SK-MEL-5 (cell line): ENCODE measurements at regions not wholly inside any gene's neighbourhood (a gene's known extent, or its start where the extent isn't known, plus 50 kb on each side); places are given as distances from the start of the nearest gene placed in this dataset.

Experiments
- DNase-seq: peaks from one replicate; pipeline ENCODE4 v3.0.0-alpha.2; 2016; ENCODE audit warnings: low read depth, low spot score
- in situ Hi-C: cut with HindIII; loops from 2 replicates; pipeline ENCODE4 v1.10.0; 2016; ENCODE audit warnings: low sequenced_read_pairs, high pct_unique_total_duplicates, low pct_unique_long_range_greater_than_20kb

DNA sequence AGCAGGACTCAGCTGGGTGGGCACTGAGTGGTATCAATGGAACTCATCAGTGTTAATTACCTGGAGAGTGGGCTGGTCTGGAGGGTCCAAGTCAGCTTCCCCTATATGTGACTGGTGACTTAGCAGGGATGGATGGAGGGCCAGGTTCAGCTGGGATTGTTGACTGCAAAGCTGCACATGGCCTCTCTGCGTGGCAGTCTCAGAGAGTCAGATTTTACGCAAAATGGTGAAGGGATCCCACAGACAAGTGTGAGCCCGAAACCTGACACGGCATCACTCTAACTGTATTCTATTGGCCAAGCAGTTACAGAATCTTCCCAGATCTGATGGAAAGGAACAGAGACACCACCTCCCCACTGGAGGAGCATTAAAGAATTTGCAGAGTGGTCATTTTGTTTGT, 716.0 kb upstream of the TBX3 start:
- in situ Hi-C loops, result no loop called here
- no peak for DNase-seq

DNA sequence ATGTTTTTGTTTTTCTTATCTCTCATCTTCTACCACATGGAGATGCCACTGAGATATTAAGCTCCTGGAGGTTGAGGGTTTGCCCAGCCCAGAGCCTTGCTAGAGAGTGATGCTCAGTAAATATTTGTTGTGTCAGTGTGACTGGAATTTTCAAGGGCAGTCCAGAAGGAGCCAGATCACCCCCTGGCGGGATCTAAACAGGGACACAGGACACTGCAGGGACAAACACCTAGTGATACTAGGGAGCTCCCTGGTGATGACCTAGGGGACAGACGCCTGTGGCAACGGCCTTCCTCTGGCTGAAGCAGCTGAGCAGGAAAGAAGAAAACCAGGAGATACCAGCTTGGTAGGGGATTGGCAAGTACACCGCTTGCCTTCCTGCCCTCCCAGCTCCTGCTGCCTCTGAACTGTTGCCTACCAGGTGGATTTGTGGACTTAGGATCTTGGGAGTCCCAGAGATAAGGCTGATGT, 714.4 kb upstream of the TBX3 start:
- in situ Hi-C loops, result no loop called here
- no peak for DNase-seq

DNA sequence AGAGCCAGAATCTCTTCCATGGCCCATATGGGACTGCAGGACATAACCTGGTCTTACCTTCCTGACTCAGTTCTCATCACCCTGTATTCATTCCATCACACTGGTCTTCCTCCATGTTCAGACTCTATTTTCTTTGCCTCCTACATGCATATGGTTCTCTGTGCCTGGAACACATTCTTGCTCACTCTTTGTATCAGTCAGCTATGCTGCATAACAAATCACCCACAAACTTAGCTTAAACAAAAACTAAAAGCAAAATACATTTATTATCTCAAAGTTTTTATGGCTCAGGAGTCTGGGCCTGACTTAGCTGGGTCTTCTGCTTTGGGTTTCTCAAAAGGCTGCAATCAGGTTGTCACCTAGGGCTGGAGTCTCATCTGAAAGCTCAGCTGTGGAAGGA, 712.6 kb upstream of the TBX3 start:
- no peak for DNase-seq
- in situ Hi-C loops, result no loop called here

DNA sequence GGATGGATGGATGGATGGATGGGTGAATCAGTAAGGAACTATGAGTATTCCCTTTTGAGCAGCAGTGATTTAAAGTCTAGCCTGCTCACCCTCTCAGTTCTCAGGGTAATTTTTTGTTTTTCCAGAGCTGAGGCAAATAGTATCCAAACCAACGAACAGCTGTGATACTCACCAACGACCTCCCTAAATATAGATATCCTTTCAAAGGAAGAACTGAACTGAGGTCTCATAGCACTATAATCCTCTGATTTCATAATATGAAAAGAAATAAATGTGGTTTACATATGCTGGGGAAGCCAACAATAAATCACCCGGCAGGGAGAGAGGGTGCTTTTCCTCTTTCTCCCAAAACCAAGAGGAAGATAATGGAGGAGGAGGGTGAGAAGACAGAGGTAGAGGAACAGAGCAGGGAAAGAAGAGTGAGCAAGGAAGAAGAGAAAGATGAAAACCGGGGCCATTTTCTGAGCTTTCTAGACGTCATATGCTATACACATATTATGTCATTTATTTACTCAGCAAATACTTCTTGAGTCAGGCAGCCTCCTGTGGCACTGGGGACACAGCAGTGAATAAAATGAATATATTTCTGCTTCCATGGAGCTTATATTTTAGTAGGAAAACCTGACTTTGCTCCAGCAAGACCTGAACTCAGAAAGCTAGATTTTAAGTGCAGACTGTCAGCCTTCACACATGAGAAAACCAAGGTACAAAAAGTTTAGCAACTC, 710.7 kb upstream of the TBX3 start:
- DNase-seq, result no peak
- in situ Hi-C loops, result no loop called here

DNA sequence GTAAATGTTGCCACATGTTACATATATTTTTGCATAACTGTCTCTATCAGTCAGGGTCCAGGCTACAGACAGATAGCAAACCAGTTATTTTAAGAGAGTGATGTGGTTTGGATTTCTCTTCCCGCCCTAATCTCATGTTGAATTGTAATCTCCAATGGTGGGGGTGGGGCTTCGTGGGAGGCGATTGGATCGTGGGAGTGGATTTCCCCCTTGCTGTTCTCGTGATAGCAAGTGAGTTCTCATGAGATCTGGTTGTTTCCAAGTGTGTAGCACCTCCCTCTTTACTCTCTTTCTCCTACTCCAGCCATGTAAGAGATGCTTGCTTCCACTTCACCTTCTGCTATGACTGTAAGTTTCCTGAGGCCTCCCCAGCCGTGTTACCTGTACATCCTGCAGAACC, 704.2 kb upstream of the TBX3 start:
- no peak for DNase-seq
- in situ Hi-C loops, result no loop called here

DNA sequence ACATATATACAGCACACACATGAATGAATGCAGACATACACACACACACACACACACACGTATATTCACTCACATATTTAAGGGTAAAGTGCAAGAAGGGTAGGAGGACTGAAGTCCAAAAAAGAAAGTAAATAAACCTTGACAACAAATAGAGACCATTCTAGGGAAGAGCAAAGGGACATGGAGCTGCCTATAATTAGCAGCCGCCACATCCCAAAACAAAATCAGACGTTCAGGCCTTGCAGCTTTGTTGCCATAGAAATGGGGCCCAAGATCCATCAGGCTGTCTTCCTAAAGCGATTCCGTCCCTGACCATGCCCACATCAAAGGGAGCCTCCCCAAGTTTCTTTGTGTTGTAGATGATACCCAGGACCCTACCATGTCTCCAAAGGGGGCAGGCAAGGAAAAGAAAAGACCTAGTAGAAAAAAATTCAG, 703.5 kb upstream of the TBX3 start:
- no peak for DNase-seq
- in situ Hi-C loops, result no loop called here

DNA sequence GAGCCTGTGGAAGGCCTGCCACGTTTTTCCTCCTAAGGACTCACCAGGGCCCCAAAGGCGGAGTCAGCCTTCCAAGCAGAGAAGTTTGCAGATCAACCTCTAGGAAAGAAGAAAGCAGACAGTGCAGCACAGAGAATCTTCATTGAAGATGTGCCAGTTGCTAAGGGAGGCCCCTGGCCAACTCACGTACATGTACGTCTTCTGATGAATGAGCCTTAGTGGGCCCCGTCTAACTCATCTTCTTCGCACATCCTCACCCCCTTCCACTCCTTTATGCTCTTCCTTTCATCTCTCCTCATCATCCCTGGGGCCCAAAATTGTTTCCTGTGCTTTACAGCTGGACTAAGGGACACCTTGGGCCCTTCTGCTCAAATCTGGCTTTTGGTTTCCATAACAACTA, 703.0 kb upstream of the TBX3 start:
- in situ Hi-C loops, result no loop called here
- no peak for DNase-seq

DNA sequence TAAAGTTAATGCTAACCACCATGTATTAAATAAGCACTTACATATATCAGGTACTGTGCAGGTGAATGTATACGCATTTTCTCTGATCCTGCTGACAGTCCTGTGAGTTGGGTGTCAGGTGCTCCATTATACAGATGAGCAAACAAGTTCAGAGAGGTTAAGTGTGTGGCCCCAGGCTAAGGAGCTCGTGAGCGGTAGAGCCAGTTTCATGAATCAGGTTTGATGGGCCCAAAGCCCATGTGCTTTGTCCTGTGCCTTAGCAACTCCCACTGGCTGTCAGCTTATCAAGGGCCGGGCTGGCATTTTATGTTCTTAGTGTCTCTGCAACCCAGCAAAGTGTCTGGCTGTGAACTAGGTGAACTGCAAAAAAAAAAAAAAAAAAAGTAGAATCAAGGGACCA, 701.2 kb upstream of the TBX3 start:
- in situ Hi-C loops, result no loop called here
- DNase-seq, result no peak

DNA sequence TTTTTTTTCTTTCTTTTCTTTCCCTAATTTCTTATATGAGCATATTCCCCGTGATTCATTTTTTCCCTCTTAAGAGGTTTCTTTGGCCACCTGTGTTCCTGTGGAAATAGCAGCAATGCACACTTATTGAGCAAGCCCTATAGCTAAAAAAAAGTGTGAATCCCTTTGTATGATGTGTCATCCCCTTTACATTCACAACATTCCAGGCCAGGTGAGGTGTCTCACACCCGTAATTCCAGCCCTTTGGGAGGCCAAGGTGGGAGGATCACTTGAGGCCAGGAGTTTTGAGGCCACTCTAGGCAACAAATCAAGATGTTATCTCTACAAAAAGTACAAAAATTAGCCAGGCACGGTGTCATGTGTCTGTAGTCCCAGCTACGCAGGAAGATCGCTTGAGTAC, 700.4 kb upstream of the TBX3 start:
- in situ Hi-C loops, result no loop called here
- no peak for DNase-seq

DNA sequence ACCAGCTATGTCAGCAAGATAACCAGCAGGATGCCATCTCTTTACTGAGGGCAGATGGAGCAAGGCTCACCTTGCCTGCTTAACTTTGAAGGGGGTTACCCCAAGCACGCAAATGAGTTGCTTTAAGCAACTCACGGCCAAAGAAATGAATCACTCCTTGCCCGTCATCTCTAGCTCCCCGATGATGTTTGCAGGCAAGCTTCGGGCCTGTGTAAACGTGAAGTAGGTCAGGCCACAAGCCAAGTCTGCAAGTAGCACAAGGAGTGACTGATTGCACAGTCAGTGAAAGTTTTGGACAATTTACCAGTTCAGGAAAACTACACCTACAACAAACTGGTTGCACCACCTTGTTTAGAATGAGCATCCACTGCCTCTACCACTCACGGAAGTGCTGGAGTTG, 699.7 kb upstream of the TBX3 start:
- no peak for DNase-seq
- in situ Hi-C loops, result no loop called here

DNA sequence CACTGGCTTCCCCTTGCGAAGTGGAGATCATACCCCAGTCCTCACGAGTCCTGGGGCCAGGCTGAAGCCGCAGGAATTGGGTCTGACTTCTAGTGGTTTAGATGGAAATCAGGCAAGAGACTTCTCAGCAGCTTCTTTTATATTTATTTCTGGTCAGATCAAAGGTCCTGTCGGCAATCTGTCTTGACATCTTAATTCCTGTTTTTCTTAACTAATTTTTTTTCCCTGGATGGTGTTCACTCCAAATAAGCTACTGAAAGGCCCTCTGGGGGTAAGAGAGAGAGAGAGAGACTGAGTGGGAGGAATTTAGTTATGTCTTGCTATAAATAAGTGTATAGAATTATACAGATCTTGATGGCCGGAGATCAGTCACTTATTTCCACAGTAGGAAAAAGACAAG, 698.7 kb upstream of the TBX3 start:
- DNase-seq, result no peak
- in situ Hi-C loops, result no loop called here

DNA sequence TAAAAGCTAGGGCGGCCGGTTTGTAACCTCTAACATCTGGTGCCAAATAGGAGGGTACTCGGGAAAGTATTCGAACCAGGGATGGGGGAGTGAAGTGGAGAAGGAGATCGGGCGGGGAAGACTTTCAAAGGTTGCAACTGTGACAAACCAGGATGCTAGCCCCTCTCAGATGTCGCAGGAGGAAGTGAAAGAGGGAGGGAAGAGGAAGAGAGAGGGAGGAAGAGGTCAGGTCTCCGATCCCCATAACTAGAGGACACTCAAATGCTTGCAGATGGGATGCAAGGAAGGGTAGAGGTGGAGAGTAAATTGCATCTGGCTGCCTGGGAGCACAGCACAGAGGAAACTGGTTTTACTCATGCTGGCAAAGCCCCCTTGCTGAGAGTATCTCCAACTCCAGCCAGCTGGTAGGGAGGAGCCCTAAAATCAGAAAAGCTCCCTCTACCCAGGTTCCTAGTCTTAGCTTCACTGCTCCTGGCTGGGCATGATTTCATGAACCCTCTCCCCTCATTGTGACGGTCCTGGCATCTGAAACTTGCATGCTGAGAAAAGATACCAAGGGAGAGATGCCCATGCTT, 696.7 kb upstream of the TBX3 start:
- in situ Hi-C loops, result no loop called here
- DNase-seq, result no peak

DNA sequence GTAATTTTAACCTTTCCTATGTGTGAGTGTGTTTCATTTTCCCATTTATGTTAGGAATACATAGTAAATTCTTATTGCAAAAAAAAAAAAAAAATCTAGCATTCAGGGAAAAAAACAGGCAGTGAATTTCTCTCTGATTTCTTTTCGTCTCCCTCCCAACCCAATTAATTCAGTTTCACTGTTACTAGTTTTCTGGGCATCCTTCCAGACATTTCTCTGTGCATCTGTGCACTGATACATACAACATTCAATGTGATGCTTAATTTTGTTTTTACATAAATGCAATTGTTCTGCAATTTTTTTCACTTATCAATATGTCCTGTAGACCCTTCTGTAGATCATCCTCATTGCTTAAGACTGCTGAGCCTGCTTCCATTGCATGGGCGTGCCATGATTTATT, 694.3 kb upstream of the TBX3 start:
- DNase-seq, result no peak
- in situ Hi-C loops, result no loop called here

DNA sequence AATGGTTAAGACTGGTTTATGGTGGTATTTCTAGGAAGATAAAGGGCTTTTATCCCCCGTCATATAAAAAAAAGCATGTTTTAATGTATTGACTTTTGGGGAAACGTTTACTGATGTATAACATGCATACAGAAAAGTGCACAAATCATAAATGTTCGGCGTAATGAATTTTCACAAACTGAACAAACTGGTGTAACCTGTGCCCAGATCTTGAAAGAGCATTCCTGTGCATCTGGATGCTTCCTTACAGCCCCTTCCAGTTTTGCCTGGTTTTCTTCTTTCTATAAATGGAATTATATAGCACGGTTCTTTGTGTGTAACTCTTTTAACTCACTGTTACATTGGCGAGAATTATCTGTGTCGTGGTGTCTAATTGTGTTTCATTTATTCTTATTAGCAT, 693.8 kb upstream of the TBX3 start:
- in situ Hi-C loops, result no loop called here
- DNase-seq, result no peak

DNA sequence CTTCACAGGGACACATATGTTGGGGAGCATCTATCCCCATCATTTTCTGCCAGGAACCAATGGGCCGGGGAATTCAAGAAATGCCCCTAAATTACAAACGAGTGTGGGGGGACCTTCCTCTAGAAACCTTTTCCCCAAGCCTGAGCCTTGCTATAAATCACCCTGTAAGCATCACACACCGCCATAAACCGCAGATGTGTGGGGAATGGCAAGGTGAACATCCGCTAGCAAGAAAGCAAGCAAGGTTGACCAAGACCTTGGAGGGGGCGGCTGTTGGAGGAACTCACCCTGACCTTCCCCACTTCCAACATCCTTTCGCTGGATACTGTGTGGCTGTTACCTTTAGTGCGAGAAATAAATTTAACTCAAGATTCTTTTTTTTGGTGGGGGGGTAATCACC, 693.3 kb upstream of the TBX3 start:
- in situ Hi-C loops, result no loop called here

DNA sequence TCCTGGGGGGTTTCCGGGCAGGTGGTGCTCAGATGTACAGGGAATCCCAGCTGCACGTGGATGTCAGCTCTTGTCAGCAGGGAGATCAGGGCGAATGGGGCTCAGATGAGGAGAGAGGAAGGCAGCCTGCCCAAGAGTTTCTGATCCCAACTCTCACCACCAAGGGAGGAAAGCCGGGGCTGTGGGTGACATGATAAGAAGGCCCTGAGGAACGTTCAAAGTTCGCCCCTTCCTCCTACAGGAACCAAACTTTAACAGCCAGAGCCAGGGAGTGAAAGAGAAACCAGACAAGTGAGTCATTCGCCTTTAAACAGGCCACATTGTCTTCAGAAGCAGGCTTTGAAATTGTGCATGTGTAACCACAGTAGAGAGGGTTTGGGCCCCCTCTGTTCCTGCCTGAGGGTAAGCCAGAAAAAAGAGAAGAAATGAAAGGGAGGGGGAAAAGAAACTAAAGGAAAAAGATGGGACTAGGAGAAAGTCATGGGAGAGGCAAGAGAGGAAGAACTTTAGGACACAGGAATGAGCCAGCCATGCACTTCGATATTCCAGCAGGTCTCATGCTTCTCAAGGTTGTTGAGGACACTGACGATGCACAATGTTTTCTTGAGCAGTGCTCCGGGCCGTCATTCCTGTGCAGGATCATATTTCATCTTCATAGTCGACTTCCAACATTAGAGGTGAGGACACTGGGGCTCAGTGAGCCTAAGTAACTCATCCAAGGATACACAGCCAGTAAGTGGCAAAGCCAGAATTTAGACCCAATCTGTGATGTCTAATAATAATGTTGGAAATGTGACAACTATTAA, 691.4 kb upstream of the TBX3 start:
- in situ Hi-C loops, result no loop called here
- DNase-seq, result peak; percentile 19

More for the DNA sequence above, 693.3 kb upstream of the TBX3 start:
- DNase-seq, result no peak

DNA sequence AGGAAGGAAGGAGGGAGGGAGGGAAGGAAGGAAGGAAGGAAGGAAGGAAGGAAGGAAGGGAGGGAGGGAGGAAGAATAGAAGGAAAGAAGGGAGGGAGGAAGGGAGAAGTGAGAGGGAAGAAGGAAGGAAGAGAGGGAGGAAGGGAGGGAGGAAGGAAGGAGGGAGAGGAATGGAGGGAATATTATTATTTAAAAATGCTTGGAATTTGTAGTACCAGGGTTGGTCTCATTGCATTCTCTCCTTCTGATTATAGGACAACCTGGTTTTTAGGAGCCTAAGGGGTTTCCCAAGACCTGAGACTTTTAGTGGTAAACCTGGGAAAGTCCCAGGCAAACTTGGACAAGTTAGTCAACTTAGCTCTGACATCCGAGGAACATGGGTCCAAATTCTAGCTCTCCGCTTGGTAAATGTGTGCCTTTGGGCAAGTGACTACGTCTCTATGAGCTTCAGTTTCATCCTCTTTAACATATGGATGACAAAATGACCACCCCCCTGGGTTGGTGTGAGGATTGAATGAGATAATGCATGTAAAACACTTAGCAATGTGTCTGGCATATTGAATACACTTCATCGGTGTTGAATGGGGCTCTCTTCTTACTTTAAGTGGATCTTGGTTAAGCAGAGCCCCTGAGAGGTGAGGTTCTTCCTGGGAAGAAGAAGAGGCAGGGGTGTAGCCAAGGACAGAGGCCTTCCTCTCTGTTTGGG, 690.7 kb upstream of the TBX3 start:
- DNase-seq, result no peak
- in situ Hi-C loops, result no loop called here

DNA sequence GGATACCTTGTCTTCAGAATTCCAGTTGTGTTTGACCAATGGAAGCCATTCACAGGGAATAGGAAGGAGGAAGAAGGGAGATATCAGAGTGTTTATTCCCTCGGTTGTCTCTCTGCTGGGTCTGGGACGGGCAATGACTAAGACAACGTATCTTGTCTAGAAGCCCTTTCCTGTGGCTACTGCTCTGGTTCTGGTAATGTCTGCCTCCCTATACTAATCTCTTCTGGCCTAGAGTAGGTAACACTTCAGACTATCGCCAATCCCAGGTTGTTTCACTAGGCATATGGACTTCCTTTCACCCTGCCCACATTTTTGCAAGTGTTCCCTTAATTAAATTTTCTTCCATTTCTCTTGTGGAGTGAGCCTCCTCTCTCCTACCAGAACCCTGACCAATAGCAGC, 687.7 kb upstream of the TBX3 start:
- no peak for DNase-seq
- in situ Hi-C loops, result no loop called here
